ENCODE measurements at regions not wholly inside any gene's neighbourhood (a gene's known extent, or its start where the extent isn't known, plus 50 kb on each side); places are given as distances from the start of the nearest gene placed in this dataset.

DNA sequence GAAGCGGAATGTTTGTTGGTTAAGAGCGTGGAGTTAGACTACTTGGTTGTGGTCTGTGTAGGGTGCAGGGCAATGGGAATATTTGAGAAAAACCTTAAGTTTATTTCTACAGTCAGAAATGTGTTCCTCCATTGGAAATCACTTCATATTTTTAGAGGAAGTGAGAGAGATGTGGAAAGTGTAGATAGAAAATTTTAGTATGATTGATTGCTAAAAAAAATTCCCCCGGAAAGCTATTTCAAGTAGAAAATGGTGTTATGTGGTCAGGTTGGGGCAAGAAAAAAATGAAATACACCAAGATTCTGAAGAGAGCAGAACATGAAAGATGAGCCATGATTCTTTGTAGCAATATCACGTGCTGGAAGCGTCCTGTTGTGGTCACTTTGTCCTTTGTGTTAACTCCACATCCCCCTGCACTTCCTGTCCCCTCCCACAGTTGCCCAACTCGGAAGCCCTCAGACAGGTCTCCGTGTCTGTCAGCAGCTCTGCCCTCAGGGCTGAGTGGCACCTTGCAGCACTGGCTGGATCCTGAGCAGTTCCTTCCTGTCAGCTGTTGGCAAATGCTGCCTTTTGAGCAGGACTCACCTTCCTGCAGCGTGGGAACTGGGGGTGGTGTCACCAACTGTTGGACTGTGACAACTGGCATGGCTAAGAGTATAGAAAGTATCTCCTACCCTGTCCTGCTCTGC, 137.5 kb upstream of the SLC24A3 start:
- DNase-seq (ENCODE audit: low spot score) (no peak), FAIRE-seq (no peak)

DNA sequence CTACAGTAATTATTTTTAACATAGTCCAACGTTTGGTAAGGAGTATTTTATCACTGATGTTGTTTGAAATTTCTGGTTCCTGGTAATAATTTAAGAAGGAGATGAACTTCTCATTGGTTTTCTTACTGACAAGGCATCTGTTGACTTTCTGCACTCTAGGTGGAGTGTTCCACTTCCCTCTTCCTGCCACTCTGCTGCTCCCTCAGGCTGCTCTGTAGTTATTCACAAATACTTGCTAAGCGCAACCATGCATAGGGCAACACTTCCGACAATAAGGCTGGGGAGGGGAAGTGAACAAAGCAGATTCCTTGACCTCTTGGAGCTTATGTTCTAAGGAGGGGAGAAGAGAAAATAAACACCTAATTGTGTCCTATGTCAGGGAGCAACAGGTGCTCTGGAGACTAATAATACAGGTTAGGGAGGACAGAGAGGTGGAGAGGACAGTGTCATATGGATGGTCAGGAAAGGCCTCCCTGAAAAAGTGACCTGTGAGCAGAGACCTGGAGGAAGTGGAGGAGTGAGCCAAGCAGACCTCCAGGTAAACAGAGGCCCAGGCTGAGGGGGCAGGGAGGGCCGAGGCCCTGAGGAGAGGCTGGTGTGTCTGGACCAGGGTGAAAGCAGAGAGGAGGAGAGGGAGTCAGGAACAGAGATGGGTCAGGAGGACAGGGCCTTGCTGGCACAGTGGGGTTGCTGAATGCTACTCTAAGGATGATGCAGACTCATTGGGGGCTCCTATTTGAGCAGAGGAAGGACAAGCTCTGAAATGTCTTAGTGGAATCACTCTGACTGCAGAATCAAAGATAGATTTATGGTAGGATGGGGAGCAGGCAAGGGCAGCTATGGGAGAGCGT, 134.8 kb upstream of the SLC24A3 start:
- FAIRE-seq (no peak), DNase-seq (ENCODE audit: low spot score) (no peak)

DNA sequence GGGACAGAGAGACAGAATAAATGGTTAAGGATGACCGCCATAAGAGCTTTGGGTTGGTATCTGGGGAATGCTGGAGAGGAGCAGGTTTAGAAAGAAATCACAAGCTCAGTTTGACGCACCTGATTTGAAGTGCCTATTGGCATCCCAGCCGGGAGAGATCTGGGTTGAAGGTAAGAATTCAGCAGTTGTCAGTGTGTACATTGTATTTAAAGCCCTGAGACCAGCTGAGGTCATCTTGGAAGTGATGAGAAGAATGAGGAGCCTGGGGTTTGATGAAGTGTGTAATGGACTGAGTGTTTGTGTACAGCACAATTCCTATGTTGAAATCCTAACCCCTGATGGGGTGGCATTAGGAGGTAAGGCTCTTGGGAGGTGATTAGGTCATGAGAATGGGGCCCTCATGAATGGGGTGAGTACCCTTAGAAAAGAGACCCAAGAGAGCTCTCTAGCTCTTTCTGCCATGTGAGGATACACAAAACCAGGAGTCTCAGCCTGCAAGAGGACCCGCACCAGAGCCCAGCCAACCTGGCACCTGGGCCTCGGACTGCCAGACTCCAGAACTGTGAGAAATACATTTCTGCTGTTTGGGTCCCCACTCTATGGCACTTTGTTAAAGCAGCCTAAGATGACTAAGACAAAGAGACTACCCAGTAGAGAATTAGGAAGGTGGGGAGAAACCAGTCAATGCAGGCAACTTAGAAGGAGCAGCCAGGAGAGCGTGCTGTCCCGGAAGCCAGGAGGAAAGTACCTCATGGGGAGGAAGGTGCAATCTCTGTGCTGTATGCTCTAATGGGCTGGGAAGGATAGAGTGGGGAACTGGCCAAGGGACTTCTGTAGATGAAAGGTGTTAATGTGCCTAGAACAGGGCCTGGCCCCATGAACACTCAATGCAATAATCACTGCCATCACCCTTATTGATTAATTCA, 133.7 kb upstream of the SLC24A3 start:
- DNase-seq (ENCODE audit: low spot score) (no peak), FAIRE-seq (no peak)

DNA sequence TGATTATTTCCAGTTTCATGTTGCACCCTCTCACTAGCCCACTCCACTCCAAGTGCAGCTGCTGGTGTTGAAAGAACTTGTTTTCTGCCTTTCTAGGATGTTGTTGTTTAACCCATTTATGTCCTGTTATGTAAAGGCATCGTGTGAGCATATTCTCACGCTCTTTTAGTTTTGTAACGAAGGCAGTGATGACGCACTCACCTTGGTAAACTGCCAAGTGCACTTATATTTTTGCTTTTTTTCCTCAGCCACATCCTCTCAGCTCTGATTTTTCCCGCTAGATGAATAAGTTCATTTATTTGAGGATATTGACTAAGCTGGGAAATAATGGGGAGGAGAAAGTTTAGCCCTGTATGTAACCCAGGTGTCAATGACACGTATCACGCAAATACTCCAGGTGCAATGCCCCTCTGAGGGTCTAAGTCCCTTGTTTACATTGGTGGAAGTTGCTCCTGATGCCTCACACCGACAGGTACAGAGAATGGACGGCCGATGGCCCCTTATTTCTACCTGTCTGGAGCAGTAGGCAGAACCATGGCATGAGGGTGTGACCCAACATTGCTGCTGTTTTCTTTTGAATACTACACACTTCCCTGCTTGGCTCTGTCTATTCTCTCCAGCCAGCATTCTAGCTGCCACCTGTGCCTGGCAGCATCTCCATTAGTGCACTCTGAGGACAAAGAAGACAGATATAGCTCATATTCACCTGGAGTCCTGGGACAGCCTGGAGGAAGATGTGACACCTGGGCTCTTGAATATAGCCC, 132.7 kb upstream of the SLC24A3 start:
- FAIRE-seq (no peak), DNase-seq (ENCODE audit: low spot score) (no peak)

DNA sequence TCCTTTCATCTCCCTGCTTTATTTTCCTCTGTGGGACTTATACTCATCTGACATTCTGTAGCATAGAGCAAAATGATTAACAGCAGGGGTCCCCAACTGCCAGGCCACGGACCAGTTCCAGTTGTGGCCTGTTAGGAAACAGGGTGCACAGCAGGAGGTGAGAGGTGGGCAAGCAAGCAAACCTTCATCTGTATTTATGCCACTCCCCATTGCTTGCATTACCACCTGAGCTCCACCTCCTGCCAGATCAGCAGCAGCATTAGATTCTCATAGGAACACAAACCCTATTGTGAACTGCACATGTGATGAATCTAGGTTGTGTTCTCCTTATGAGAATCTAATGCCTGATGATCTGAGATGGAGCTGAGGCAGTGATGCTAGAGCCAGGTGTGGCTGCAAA, 130.5 kb upstream of the SLC24A3 start:
- no peak for DNase-seq (ENCODE audit: low spot score)
- no peak for FAIRE-seq

DNA sequence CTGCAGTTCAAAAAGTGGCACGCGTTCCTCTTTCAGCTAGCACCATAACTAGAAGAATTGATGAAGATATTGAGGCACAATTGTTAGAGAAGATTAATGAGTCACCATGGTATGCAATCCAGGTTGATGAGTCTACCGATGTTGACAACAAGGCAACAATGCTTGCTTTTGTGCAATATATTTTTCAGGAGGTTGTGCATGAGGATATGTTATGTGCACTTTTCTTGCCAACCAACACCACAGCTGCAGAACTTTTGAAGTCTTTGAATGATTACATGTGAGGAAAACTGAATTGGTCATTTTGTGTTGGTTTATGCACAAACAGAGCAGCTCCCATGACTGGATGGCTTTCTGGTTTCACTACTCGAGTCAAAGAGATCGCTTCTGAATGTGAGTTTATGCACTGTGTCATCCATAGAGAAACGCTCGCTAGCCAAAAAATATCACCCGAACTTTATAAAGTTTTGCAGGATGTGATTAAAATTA, 129.3 kb upstream of the SLC24A3 start:
- no peak for FAIRE-seq
- no peak for DNase-seq (ENCODE audit: low spot score)

DNA sequence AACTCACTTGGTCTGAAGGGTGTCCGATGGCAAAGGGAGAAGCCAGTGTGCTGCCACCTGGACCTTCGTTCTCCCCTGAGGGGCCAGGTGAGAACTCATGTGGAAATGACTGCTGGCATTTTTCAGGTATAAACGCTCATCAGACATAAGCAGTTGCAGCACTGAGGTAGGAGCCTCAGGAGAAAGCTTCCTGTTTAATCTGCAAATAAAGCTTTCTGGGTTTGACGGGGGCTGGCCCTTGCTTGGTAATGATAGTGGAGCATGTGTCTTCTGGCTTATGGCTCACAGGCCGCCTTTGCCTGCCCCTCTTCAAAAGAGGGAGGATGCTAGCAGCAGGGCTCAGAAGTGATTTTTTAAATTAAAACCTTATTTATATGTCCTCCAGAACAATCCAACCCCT, 122.1 kb upstream of the SLC24A3 start:
- DNase-seq (ENCODE audit: low spot score) = no peak
- FAIRE-seq = no peak

DNA sequence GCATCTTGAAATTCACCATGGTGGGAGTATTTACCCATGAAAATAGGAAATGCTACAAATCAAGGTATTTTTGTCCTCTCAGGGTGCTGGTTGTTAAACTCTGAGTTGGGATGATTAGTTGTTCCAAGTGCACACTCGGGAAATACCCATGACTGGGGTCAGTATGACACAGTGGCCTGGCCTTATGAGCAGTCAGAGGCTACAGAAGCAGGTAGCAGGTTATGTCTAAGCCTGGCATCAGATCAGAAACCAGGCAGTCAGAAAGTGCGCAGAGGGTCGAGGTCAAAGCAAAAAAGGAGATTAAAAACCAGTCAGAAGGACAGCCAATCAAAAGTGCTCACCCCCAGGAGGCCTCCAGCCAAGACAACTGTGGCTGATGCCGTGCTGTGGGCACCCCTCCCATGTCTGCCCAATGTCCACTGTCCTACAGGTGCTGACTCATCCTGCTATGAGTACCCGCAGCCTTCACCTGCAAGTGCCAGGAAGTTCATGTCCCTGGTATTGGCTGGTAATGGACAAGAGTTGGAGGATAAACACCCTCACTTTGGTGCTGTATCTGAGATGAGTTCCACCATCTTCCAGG, 117.4 kb upstream of the SLC24A3 start:
- no peak for FAIRE-seq
- DNase-seq (ENCODE audit: low spot score) = no peak

DNA sequence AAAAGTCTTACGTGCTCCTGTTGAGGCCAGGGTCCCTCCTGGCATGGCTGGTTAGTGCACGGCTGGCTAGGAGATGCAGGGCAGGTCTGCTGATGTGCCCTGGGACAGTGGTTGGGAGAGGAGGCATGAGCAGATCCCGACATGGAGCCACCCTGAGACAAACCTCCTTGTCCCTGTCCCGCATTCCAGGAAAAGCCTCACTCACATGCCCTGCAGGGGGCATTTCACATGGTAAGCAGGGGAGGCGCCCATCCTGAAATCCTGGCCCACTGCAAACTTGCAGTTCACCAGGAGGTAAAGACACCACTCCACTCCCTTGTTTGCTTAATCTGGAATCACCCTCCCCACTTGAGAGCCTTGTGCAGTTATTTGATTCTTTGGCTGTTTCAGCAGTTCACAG, 116.7 kb upstream of the SLC24A3 start:
- no peak for DNase-seq (ENCODE audit: low spot score)
- no peak for FAIRE-seq

DNA sequence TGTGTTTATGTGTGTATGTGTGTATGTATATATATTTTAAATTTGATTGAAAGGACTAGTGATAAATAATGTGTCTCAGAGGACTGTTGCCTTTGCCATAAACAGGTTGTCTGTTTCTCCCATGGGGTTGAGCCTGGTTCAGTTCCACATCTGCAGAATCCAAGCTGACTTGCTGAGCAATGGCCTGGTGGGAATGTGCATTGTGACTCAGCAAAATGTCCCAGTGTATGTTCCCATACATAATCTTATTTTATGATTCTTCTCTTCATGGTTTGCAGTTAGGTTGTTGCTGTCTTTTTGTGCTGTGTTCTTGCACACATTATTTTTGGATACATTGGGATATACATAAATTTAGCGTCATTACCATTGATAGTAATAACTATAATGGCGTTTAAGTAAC, 115.6 kb upstream of the SLC24A3 start:
- DNase-seq (ENCODE audit: low spot score) (no peak), FAIRE-seq (no peak)

DNA sequence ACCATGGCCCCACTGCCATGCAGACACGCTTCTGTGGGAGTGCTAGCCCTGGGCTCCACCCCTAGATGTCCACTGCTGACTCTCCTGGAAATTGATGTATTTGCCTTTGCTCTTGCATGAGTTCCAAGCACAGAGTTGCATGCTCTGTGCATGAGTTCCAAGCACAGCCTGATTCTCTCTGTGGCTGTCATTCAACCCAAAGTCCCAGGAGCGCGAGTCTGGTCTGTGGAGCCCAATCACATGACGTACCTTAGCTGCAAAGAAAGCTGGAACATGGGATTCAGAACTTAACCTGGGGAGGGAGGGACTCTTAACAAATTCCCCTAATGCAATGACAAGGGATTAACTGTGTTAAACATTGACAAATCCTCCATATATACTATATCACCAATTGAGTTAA, 114.3 kb upstream of the SLC24A3 start:
- DNase-seq (ENCODE audit: low spot score) (no peak), FAIRE-seq (no peak)

DNA sequence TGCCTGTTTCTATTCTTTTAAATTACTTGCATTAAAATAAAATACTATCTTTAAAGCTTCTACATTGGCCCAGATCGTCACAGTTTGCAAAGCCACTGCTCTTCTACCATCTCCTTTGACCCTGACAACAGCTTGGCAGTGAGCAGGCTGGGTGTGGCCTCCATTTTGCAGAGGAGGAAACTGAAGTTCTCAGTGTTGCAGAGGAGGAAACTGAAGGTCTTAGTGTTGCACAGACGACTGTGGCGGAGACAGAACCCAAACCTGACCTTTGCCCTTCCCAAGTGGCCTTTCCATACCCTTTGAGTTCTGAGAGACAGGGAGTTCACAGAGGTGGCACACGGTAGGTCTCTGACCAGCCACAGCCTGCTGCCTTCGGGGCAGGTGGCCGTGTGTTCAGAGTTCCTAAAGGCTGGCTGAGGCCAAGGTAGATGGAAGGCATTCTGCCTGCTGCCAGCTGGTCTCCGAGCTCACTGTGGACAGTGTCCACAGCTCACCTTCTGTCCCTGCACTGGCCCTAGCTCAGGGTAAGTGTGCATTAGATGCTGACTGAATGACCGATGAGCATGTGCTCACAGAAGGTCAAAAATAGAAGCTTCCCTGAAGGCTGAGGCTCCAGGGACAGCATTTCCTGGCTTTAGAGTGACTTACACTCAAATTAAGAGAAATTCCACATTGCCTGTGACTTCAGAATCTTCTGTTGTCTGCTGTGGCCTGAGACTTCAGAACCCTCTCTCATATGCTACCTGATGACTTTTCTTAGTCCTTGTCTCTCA, 113.5 kb upstream of the SLC24A3 start:
- no peak for FAIRE-seq
- no peak for DNase-seq (ENCODE audit: low spot score)

DNA sequence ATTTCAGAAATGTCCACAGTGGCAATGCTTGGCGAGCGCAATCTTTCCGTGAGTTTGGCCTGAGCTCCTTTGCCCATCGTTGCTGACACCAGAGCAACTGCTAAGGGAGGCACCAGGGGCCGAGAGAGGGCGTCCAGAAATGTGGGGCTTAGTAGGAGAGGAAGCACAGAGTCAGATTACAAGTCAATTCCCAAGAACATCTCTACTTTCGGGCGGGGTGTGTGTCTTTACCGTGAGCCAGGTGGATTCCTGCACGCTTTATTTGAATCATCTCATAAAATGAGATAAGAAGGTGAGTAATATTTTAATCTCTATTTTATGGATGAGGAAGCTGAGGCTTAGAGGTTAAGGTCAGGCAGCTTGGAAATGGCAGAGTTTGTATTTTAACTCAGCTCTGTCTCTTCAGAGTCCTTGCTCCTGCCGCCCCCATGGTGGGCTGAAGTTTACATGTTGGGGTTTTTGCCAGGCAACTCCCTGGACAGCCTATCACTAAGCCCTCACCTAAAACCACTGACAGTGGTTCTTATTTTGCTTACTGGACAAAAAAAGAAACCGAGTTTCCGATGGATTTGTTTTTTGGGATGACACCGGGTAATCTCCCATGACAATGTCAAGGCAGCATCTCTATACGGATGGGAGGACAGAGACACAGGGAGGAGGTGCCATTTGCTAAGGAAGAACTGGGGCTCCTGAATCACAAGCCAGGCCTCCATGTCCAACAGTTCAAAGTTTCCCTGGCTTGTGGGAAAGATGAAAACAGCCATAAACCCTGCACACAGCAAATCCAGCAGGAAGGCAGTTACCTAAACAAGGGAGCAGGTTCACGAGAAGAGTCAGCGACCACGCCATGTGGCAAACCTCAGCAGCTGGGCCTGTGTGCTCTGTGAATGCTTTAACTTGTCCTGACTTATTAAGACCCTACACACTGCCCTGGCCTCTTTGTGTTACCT, 112.6 kb upstream of the SLC24A3 start:
- DNase-seq (ENCODE audit: low spot score) (no peak), FAIRE-seq (no peak)

DNA sequence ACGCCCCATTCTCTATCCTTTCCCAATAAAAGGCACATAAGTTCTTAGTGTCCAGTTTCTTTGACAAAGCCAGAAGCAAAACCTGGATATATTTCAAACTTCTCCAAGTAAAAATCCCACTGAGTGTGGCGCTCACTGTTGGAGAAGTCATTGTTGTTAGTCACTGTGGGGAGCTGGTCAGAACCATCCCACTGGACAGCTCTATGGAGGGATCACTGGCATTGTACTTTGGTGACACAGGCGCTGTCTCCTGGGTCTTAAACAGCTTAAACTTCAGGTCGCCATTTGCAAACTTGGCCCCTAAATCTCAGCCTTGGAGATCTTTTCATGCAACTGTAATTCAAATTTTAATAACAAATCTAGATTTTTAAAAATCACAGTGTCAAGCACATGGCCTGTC, 111.5 kb upstream of the SLC24A3 start:
- DNase-seq (ENCODE audit: low spot score) (no peak), FAIRE-seq (no peak)

DNA sequence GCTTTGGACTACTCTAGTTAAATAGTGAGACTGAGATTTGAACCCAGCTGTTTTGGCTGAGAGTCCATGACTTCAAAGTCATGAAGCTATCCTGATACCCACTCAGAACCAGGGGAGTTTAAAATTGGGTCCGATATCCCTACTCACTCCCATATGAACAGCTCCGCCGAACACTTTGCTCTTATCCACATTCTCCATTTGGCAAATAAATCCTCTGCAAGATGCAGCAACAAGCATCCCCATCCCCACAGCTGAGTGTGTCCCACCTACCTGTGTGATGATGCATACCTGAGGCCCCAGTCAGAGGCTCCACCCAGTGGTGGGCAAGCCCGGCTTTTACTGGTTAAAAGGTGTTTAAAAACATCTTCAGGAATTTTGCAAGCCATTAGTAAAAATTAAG, 108.3 kb upstream of the SLC24A3 start:
- FAIRE-seq = no peak
- no peak for DNase-seq (ENCODE audit: low spot score)

DNA sequence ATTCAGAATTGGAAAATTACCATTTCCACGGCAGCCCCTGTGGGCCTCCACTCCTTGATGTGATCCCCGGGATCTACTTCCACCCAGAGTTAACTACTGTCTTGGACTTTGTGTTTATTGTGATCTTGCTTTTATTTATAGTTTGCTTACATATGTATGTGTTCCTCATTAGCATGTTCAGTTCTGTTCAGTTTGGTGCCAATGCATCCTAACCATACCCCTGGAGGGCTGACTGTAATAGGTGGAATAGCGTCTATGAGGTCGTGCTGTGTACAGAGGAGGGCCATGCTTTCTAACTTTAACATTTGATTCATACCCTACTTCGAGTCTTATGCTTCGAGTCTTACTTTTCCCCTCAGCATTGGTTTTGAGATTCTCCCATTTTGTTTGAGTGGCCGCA, 104.3 kb upstream of the SLC24A3 start:
- FAIRE-seq (no peak), DNase-seq (ENCODE audit: low spot score) (no peak)

DNA sequence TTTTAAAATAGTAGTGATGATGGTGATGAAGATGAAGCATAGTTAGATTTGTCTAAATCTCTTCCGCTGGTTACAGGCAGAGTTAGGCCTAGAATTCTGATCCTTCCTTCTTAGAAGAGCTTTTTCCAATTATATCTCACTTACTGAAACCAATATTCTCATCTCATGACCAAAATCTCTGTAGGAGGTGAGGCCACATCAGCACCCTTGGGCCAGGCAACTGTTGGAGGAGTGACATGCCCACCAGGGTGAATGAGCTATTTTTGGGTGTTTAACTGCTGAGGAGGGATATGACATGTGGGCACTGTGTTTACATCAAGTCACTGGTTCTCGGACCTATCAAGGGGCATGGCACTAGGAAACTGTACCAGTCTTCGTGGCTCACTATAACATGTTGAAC, 102.2 kb upstream of the SLC24A3 start:
- no peak for DNase-seq (ENCODE audit: low spot score)
- FAIRE-seq = no peak

DNA sequence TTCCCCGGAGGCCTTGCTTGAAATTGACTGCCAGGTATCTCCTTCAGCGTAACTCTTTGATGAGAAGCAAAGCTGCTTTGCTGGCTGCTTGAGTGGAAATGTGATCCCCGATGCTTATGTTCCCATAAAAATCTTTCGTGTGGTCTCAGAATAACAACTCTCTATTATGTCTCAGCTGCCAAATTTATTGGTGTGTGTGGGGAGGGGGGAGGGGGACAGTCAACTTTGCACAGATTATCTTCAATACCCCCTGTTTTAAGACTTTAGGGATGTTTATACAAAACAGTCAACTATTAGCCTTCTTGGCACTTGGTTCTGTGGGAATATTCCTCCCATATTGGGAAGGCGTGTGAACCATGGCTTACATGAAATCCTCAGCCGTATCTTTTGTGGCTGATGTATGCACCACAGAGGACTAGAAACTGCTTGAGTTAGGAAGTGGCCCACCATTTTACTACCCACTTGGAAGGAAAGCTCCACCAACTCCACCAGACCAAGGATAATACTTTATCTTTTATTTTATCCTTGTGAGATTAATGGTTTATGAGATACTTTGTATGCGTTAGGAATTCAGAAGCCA, 101.5 kb upstream of the SLC24A3 start:
- DNase-seq (ENCODE audit: low spot score) (no peak), FAIRE-seq (no peak)
